ENCODE measurements at regions not wholly inside any gene's neighbourhood (a gene's known extent, or its start where the extent isn't known, plus 50 kb on each side); places are given as distances from the start of the nearest gene placed in this dataset.
"Not testable (repeated sequence)": the region's sequence is repeated elsewhere in the genome, so short reads cannot be mapped to it uniquely, and the experiment has no call there.

DNA sequence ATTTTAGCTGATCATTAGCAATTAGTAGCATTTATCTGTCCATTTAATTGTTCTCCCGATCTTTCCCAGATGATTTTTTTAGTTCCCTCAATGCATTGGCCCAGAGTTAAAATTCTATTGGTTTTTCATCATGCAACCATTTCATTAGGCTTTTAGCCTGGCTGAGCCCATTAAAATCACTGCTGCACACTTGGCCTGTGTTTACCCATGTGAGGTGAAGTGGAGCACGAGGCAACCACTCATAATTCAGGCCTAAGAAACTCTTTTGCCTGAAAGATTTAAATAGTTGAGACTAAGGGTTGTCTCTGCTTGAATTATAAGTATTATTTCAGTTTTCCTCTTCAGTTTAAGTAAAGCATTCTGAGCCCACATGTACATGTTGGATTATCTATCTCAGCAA, 889.0 kb upstream of the ADGRL4 start:
- Histone ChIP-seq H3K4me1 (ENCODE audit: insufficient read depth) (peaks cover 12% of the 10 kb centered on the region), H3K9me3 (ENCODE audit: low read depth) (no peaks in the 10 kb centered on the region), H3K9me2 (ENCODE audit: insufficient read depth) (no peaks in the 10 kb centered on the region), H3K9ac (no peak overlapping the region), H2AFZ (no peak overlapping the region), H3K27ac (no peak overlapping the region), H3F3A (ENCODE audit: insufficient read depth) (peaks cover 5% of the 10 kb centered on the region; the same call in 1 of the 2 replicates), H3K27me3 (replicated peaks; ENCODE audit: insufficient read depth) (no peaks in the 10 kb centered on the region), H4K20me1 (ENCODE audit: insufficient read depth) (no peaks in the 10 kb centered on the region), H3K79me2 (ENCODE audit: insufficient read depth) (no peaks in the 10 kb centered on the region), H3K4me2 (ENCODE audit: unreplicated experiment) (no peak overlapping the region), H3K4me3 (no peak overlapping the region), H3K36me3 (ENCODE audit: low read depth) (no peaks in the 10 kb centered on the region)
- no peak for TF ChIP-seq EZH2phosphoT487 (IDR thresholded peaks at IDR 0.05; ENCODE audit: insufficient read depth, low read depth)
- TF ChIP-seq EZH2 (IDR thresholded peaks at IDR 0.05; ENCODE audit: insufficient read depth, poor library complexity, severe bottlenecking) = no peak
- in situ Hi-C loops (cut with MboI) = no loop called here
- 57 to 75% methylated on average over 2 of the region's 2 CpGs for WGBS, 2 experiments (ENCODE audit: low coverage in 1 of 2, low lambda C conversion rate in 2 of 2, missing lambda C conversion rate in 2 of 2)
- no peak for DNase-seq

DNA sequence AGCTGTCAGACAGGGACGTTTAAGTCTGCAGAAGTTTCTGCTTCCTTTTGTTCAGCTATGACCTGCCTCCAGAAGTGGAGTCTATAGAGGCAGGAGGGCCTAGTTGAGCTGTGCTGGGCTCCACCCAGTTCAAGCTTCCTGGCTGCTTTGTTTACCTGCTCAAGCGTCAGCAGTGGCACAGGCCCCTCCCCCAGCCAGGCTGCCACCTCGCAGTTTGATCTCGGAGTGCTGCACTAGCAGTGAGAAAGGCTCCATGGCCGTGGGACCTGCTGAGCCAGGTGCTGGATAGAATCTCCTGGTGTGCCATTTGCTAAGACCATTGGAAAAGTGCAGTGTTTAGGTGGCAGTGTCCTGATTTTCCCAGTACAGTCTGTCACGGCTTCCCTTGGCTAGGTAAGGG, 887.6 kb upstream of the ADGRL4 start:
- WGBS, 2 experiments (ENCODE audit: low coverage in 1 of 2, low lambda C conversion rate in 2 of 2, missing lambda C conversion rate in 2 of 2) = 67 to 76% methylated on average over 5 of the region's 6 CpGs
- H3K9me3 ChIP-seq (ENCODE audit: low read depth); H3K4me3 ChIP-seq; H3K4me2 ChIP-seq (ENCODE audit: unreplicated experiment); H3K27ac ChIP-seq; H3K79me2 ChIP-seq (ENCODE audit: insufficient read depth); H3F3A ChIP-seq (ENCODE audit: insufficient read depth); H3K9me2 ChIP-seq (ENCODE audit: insufficient read depth); H3K27me3 ChIP-seq (replicated peaks; ENCODE audit: insufficient read depth); H3K9ac ChIP-seq; H2AFZ ChIP-seq; H4K20me1 ChIP-seq (ENCODE audit: insufficient read depth); in situ Hi-C loops (cut with MboI); H3K4me1 ChIP-seq (ENCODE audit: insufficient read depth); H3K36me3 ChIP-seq (ENCODE audit: low read depth); DNase-seq: not testable (repeated sequence)

GRCh38 chr1:79887059-79887458, 880.5 kb upstream of the ADGRL4 start:
- Histone ChIP-seq H3K27ac (no peak overlapping the region), H3K9ac (no peak overlapping the region), H4K20me1 (ENCODE audit: insufficient read depth) (no peaks in the 10 kb centered on the region), H3F3A (ENCODE audit: insufficient read depth) (no peaks in the 10 kb centered on the region), H3K36me3 (ENCODE audit: low read depth) (no peaks in the 10 kb centered on the region), H2AFZ (no peak overlapping the region), H3K79me2 (ENCODE audit: insufficient read depth) (no peaks in the 10 kb centered on the region), H3K9me3 (ENCODE audit: low read depth) (no peaks in the 10 kb centered on the region), H3K4me1 (ENCODE audit: insufficient read depth) (no peaks in the 10 kb centered on the region), H3K4me3 (no peak overlapping the region), H3K27me3 (replicated peaks; ENCODE audit: insufficient read depth) (no peaks in the 10 kb centered on the region), H3K4me2 (ENCODE audit: unreplicated experiment) (no peak overlapping the region), H3K9me2 (ENCODE audit: insufficient read depth) (no peaks in the 10 kb centered on the region)
- in situ Hi-C loops (cut with MboI) = no loop called here
- TF ChIP-seq EZH2phosphoT487 (IDR thresholded peaks at IDR 0.05; ENCODE audit: insufficient read depth, low read depth) (no peak), EZH2 (IDR thresholded peaks at IDR 0.05; ENCODE audit: insufficient read depth, poor library complexity, severe bottlenecking) (no peak)
- no peak for DNase-seq

- no peak overlapping the region for H3K9ac ChIP-seq
- TF ChIP-seq EZH2phosphoT487 (IDR thresholded peaks at IDR 0.05; ENCODE audit: insufficient read depth, low read depth) (no peak), EZH2 (IDR thresholded peaks at IDR 0.05; ENCODE audit: insufficient read depth, poor library complexity, severe bottlenecking) (no peak)
- H2AFZ ChIP-seq = no peak overlapping the region
- H3K4me1 ChIP-seq (ENCODE audit: insufficient read depth) = no peaks in the 10 kb centered on the region
- H3K79me2 ChIP-seq (ENCODE audit: insufficient read depth) = no peaks in the 10 kb centered on the region
- H3K9me2 ChIP-seq (ENCODE audit: insufficient read depth) = no peaks in the 10 kb centered on the region
- in situ Hi-C loops (cut with MboI) = no loop called here
- H3K36me3 ChIP-seq (ENCODE audit: low read depth) = no peaks in the 10 kb centered on the region
- H4K20me1 ChIP-seq (ENCODE audit: insufficient read depth) = no peaks in the 10 kb centered on the region
- H3K27me3 ChIP-seq (replicated peaks; ENCODE audit: insufficient read depth) = no peaks in the 10 kb centered on the region
- no peak overlapping the region for H3K4me2 ChIP-seq (ENCODE audit: unreplicated experiment)
- no peak overlapping the region for H3K27ac ChIP-seq
- H3K9me3 ChIP-seq (ENCODE audit: low read depth) = no peaks in the 10 kb centered on the region
- H3K4me3 ChIP-seq = no peak overlapping the region
- no peak for DNase-seq
- H3F3A ChIP-seq (ENCODE audit: insufficient read depth) = no peaks in the 10 kb centered on the region
These were observed 878.6 kb upstream of the ADGRL4 start for GRCh38 chr1:79885101-79885500.

GRCh38 chr1:79877086-79877485, 870.6 kb upstream of the ADGRL4 start:
- H3K9ac ChIP-seq = no peak overlapping the region
- TF ChIP-seq EZH2phosphoT487 (IDR thresholded peaks at IDR 0.05; ENCODE audit: insufficient read depth, low read depth) (no peak), EZH2 (IDR thresholded peaks at IDR 0.05; ENCODE audit: insufficient read depth, poor library complexity, severe bottlenecking) (no peak)
- no peak overlapping the region for H3K4me2 ChIP-seq (ENCODE audit: unreplicated experiment)
- H3K79me2 ChIP-seq (ENCODE audit: insufficient read depth) = no peaks in the 10 kb centered on the region
- no peaks in the 10 kb centered on the region for H4K20me1 ChIP-seq (ENCODE audit: insufficient read depth)
- 51 to 52% methylated on average over 2 of the region's 2 CpGs for WGBS, 2 experiments (ENCODE audit: low coverage in 1 of 2, low lambda C conversion rate in 2 of 2, missing lambda C conversion rate in 2 of 2)
- H2AFZ ChIP-seq = no peak overlapping the region
- H3K4me1 ChIP-seq (ENCODE audit: insufficient read depth) = no peaks in the 10 kb centered on the region
- no peaks in the 10 kb centered on the region for H3K9me2 ChIP-seq (ENCODE audit: insufficient read depth)
- H3K27me3 ChIP-seq (replicated peaks; ENCODE audit: insufficient read depth) = no peaks in the 10 kb centered on the region
- in situ Hi-C loops (cut with MboI) = no loop called here
- H3F3A ChIP-seq (ENCODE audit: insufficient read depth) = no peaks in the 10 kb centered on the region
- no peak overlapping the region for H3K4me3 ChIP-seq
- H3K27ac ChIP-seq = no peak overlapping the region
- H3K9me3 ChIP-seq (ENCODE audit: low read depth) = no peaks in the 10 kb centered on the region
- no peak for DNase-seq
- H3K36me3 ChIP-seq (ENCODE audit: low read depth) = no peaks in the 10 kb centered on the region

All from GM23248 (cell line).